GM12878 (cell line): ENCODE measurements at regions not wholly inside any gene's neighbourhood (a gene's known extent, or its start where the extent isn't known, plus 50 kb on each side); places are given as distances from the start of the nearest gene placed in this dataset.

ENCODE experiments used
- ATAC-seq: fragments of 200-7000 bp; cut with Tn5 transposase; 3 replicates; pipeline ENCODE4 v1.9.1; 2020; ENCODE audit warnings: mild to moderate bottlenecking, moderate library complexity
- BruUV-seq: library from RNA; stranded (reverse); fragments of 400-500 nt; replicated peaks from 2 replicates; lab custom pipeline; 2021; lab: Mats Ljungman, UMichigan
- CTCF ChIA-PET: fragments of 300-600 bp; sonication (Branson Sonifier 250); formaldehyde crosslinking; extraction: SDS; loops from one replicate; lab custom pipeline; 2021; ENCODE audit warnings: inconsistent platforms; lab: Yijun Ruan, JAX
- POLR2A ChIA-PET: fragments of 350-600 bp; formaldehyde crosslinking; extraction: SDS; loops from one replicate; lab custom pipeline; 2021; ENCODE audit warnings: inconsistent platforms; lab: Charles Lee
- RAD21 ChIA-PET: fragments of 300-600 bp; sonication (Branson Sonifier 250); formaldehyde crosslinking; loops from one replicate; lab custom pipeline; 2023; ENCODE audit warnings: antibody characterized with exemption; ENCODE audit not compliant: unreplicated experiment; lab: Charles Lee
- SMC1A ChIA-PET: fragments of 300-600 bp; sonication (Branson Sonifier 250); formaldehyde crosslinking; loops from one replicate; lab custom pipeline; 2023; ENCODE audit not compliant: unreplicated experiment, uncharacterized antibody; lab: Charles Lee
- DNase-seq: peaks from one replicate; pipeline ENCODE4 v3.0.0-alpha.2; 2011; ENCODE audit warnings: low read depth, low spot score
- FAIRE-seq: peaks from 3 replicates; lab custom pipeline; 2011; peaks lifted over from hg19 to GRCh38; lab: Jason Lieb, UNC
- H2AFZ ChIP-seq: 2 replicates; pipeline ENCODE4 v1.6.0; 2011; ENCODE audit warnings: low read depth, low read length, control low read depth; ENCODE audit not compliant: control insufficient read depth
- H3K27ac ChIP-seq: 2 replicates; pipeline ENCODE4 v1.5.1; 2011; ENCODE audit warnings: control low read depth; ENCODE audit not compliant: control insufficient read depth, insufficient read depth
- H3K27me3 ChIP-seq, 2 experiments: replicated peaks in 1 of 2; 2 replicates each; pipeline versions ENCODE4 v1.6.0 to v1.6.1; 2011; ENCODE audit warnings: low read length in 1 of 2; ENCODE audit not compliant: control insufficient read depth in 2 of 2, insufficient read depth in 2 of 2
- H3K36me3 ChIP-seq, 2 experiments: 2 replicates each; pipeline ENCODE4 v1.5.1; 2011; ENCODE audit warnings: low read length in 1 of 2; ENCODE audit not compliant: control insufficient read depth in 2 of 2, insufficient read depth in 2 of 2
- H3K4me1 ChIP-seq: 2 replicates; pipeline ENCODE4 v1.6.1; 2011; ENCODE audit warnings: mild to moderate bottlenecking, low read length, moderate library complexity, mixed read lengths; ENCODE audit not compliant: control insufficient read depth, insufficient read depth
- H3K4me2 ChIP-seq: 2 replicates; pipeline ENCODE4 v1.6.0; 2011; ENCODE audit warnings: control low read depth; ENCODE audit not compliant: control insufficient read depth, insufficient read depth
- H3K4me3 ChIP-seq: fragments of 200-600 bp; sonication (generic); 2 replicates; pipeline ENCODE4 v1.5.1; 2016
- H3K79me2 ChIP-seq: 2 replicates; pipeline ENCODE4 v1.6.0; 2011; ENCODE audit warnings: low read length; ENCODE audit not compliant: control insufficient read depth, insufficient read depth
- H3K9ac ChIP-seq: 2 replicates; pipeline ENCODE4 v1.8.0; 2011; ENCODE audit warnings: low read length, control low read depth, mixed read lengths; ENCODE audit not compliant: control insufficient read depth, insufficient read depth
- H3K9me3 ChIP-seq: replicated peaks from 3 replicates; pipeline ENCODE4 v1.5.1; 2011; ENCODE audit warnings: mild to moderate bottlenecking, low read length; ENCODE audit not compliant: control insufficient read depth, insufficient read depth
- H4K20me1 ChIP-seq: 2 replicates; pipeline ENCODE4 v1.6.0; 2011; ENCODE audit not compliant: control insufficient read depth, insufficient read depth
- E4F1 ChIP-seq: fragments of 450-650 bp; IDR thresholded peaks from 2 replicates; pipeline ENCODE4 v1.6.1; 2018; ENCODE audit warnings: borderline replicate concordance, mild to moderate bottlenecking; ENCODE audit not compliant: partially characterized antibody
- EGR1 ChIP-seq, 2 experiments: IDR thresholded peaks; 1 replicate in 1 of 2; 2 replicates in 1 of 2; pipeline ENCODE4 v1.6.1; 2011 to 2012; ENCODE audit warnings: low read depth in 2 of 2, low read length in 2 of 2, borderline replicate concordance in 1 of 2, mild to moderate bottlenecking in 1 of 2, moderate library complexity in 1 of 2
- FOXK2 ChIP-seq: fragments of 450-650 bp; IDR thresholded peaks from 2 replicates; pipeline ENCODE4 v1.6.1; 2017; ENCODE audit warnings: mild to moderate bottlenecking, moderate library complexity
- HDAC6 ChIP-seq: fragments of 200-600 bp; sonication (generic); IDR thresholded peaks from one replicate; pipeline ENCODE4 v1.8.0; 2017; ENCODE audit warnings: antibody characterized with exemption; ENCODE audit not compliant: unreplicated experiment
- JUNB ChIP-seq: IDR thresholded peaks from 2 replicates; pipeline ENCODE4 v1.6.1; 2016; ENCODE audit warnings: antibody characterized with exemption, mild to moderate bottlenecking
- LARP7 ChIP-seq: fragments of 450-650 bp; IDR thresholded peaks from 2 replicates; pipeline ENCODE4 v1.6.1; 2017; ENCODE audit warnings: mild to moderate bottlenecking
- MLLT1 ChIP-seq: fragments of 450-650 bp; IDR thresholded peaks from 2 replicates; pipeline ENCODE4 v1.6.1; 2016; ENCODE audit warnings: mild to moderate bottlenecking
- NFXL1 ChIP-seq: fragments of 450-650 bp; IDR thresholded peaks from 2 replicates; pipeline ENCODE4 v1.6.1; 2017; ENCODE audit warnings: antibody characterized with exemption, mild to moderate bottlenecking, borderline replicate concordance
- PML ChIP-seq: IDR thresholded peaks from 2 replicates; pipeline ENCODE4 v1.6.1; 2012; ENCODE audit warnings: low read length, inconsistent platforms
- POLR2A ChIP-seq: IDR thresholded peaks from 2 replicates; pipeline ENCODE4 v1.6.1; 2011; ENCODE audit warnings: low read depth, mild to moderate bottlenecking, low read length
- RAD51 ChIP-seq: fragments of 450-650 bp; IDR thresholded peaks from 2 replicates; pipeline ENCODE4 v1.6.1; 2016; ENCODE audit warnings: moderate library complexity, mild to moderate bottlenecking, inconsistent platforms
- RB1 ChIP-seq: fragments of 450-650 bp; formaldehyde crosslinking; IDR thresholded peaks from 2 replicates; pipeline ENCODE4 v1.6.1; 2017; ENCODE audit warnings: mild to moderate bottlenecking, borderline replicate concordance
- RBBP5 ChIP-seq: fragments of 200-600 bp; sonication (generic); conservative IDR thresholded peaks from 2 replicates; pipeline ENCODE4 v1.6.1; 2016
- SIX5 ChIP-seq: IDR thresholded peaks from 2 replicates; pipeline ENCODE4 v1.6.1; 2011; ENCODE audit warnings: mild to moderate bottlenecking, low read depth, low read length, moderate library complexity; ENCODE audit not compliant: severe bottlenecking
- STAT3 ChIP-seq: IDR thresholded peaks from 2 replicates; pipeline ENCODE4 v1.6.1; 2011; ENCODE audit warnings: low read depth, low read length, improper control_type of control experiment
- TCF3 ChIP-seq: IDR thresholded peaks from 2 replicates; pipeline ENCODE4 v1.6.1; 2012; ENCODE audit warnings: low read depth, mild to moderate bottlenecking, low read length, borderline replicate concordance; ENCODE audit not compliant: insufficient read depth
- WGBS: methylation state at CpG from one replicate; pipeline ENCODE4 v1.1.6; 2016; ENCODE audit warnings: low lambda C conversion rate; ENCODE audit not compliant: insufficient replicate concordance, insufficient coverage; ENCODE audit errors: missing lambda C conversion rate; 5-methylcytosine and 5-hydroxymethylcytosine counted together
- in situ Hi-C: fragments of 300-500 bp; cut with MboI; formaldehyde crosslinking; loops from 9 replicates; pipeline ENCODE4 v1.14.3; 2018; ENCODE audit warnings: mixed read lengths
- intact Hi-C: fragments of 100-400 bp; cut with micrococcal nuclease; formaldehyde crosslinking; loops from one replicate; pipeline ENCODE4 v1.14.2; 2022; ENCODE audit not compliant: unreplicated experiment

- no peak overlapping the region for H3K9ac ChIP-seq
- in situ Hi-C loops (no loop called here), intact Hi-C loops (no loop called here)
- RAD21 ChIA-PET, result no interaction called here
- WGBS, result 54% methylated on average over 4 of the region's 4 CpGs
- FAIRE-seq (no peak), ATAC-seq (no peak), DNase-seq (no peak)
- no TSS peak for BruUV-seq
- no peaks in the 10 kb centered on the region for H4K20me1 ChIP-seq
- H3K79me2 ChIP-seq, result no peaks in the 10 kb centered on the region
- peaks cover 0 to 2% of the 10 kb centered on the region in 2 experiments; a peak in 3 of 4 replicates for H3K27me3 ChIP-seq
- no peak overlapping the region for H3K27ac ChIP-seq
- H3K4me2 ChIP-seq, result no peak overlapping the region
- no peak for TF ChIP-seq LARP7
- TF ChIP-seq RAD51, result no peak
- no peak for TF ChIP-seq STAT3
- no peak for TF ChIP-seq NFXL1
- no peak for TF ChIP-seq MLLT1
- no peak for TF ChIP-seq E4F1
- no peak for TF ChIP-seq POLR2A
- no peak for TF ChIP-seq FOXK2
- no peak for TF ChIP-seq HDAC6
- TF ChIP-seq SIX5, result no peak
- no peak for TF ChIP-seq RB1
- TF ChIP-seq EGR1 (IDR thresholded peaks at IDR 0.05; ENCODE audit: borderline replicate concordance in 1 of 2, low read depth in 2 of 2, low read length in 2 of 2), result no peak
- no peak for TF ChIP-seq JUNB
- TF ChIP-seq PML, result no peak
- no peak for TF ChIP-seq TCF3
- no peak for TF ChIP-seq RBBP5
- H3K4me3 ChIP-seq, result no peak overlapping the region
- SMC1A ChIA-PET, result no interaction called here
- CTCF ChIA-PET, result interaction anchor here (1.0 kb wide), 1 partner anchor 305 kb away, joined by 3 read pairs; no protein-coding TSS in a partner anchor
- peaks cover 5% of the 10 kb centered on the region; the same call in 1 of the 2 replicates for H3K4me1 ChIP-seq
- H2AFZ ChIP-seq, result no peak overlapping the region
- H3K36me3 ChIP-seq, result no peaks in the 10 kb centered on the region
- POLR2A ChIA-PET, result no interaction called here
- H3K9me3 ChIP-seq, result no peaks in the 10 kb centered on the region
Observed at GRCh38 chr3:194009892-194010533, 125.9 kb upstream of the HES1 start.
